ENCODE measurements at regions not wholly inside any gene's neighbourhood (a gene's known extent, or its start where the extent isn't known, plus 50 kb on each side); places are given as distances from the start of the nearest gene placed in this dataset.
"Not testable (repeated sequence)": the region's sequence is repeated elsewhere in the genome, so short reads cannot be mapped to it uniquely, and the experiment has no call there.

- not testable (repeated sequence) for H3K4me3 ChIP-seq, H3K27ac ChIP-seq
Measured at GRCh38 chr9:67331634-67332033, 339.3 kb upstream of the SPATA31A3 start.

- H3K4me3 ChIP-seq: not testable (repeated sequence)
Measured at GRCh38 chr9:67313409-67313808, 321.1 kb upstream of the SPATA31A3 start.

DNA sequence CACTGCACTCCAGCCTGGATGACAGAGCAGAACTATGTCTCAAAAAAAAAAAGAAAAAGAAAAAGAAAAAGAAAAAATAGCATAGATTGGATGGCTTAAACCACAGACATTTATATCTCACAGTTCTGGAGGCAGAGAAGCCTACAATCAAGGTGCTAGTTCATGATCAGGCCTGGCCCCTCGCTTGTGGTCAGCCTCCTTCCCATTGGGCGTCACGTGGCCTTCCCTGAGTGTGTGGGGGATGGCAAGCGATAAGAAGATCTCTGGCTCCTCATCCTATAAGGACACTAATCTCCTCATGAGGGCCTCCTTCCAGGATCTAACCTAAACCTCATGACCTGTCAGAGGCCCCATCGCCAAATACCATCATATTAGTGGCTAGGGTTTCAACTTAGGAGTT, 320.2 kb upstream of the SPATA31A3 start:
- H3K27ac ChIP-seq, H3K4me3 ChIP-seq: not testable (repeated sequence)

More at GRCh38 chr9:67313409-67313808, 321.1 kb upstream of the SPATA31A3 start:
- not testable (repeated sequence) for H3K27ac ChIP-seq

DNA sequence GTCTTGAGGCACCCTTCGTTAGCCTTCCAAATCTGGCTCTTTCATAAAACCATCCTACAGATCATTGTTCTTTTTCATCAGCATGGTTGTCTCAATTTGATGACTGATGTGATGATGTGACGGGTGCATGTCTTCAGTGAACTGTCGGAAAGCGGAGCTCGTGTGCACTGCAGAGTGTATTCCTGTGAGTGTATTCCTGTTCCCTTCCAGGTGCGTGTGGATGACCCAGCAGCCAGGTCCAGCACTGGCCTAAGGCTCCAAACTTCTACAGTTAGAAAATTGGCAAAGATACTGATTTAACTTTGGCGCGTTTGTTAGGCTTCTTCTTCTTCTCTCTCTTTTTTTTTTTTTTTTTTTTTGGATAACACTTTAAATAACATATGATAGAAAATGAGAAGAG, 314.8 kb upstream of the SPATA31A3 start:
- H3K4me3 ChIP-seq, H3K27ac ChIP-seq: not testable (repeated sequence)

- H3K4me3 ChIP-seq, H3K27ac ChIP-seq: not testable (repeated sequence)
Measured at GRCh38 chr9:67288797-67289196, 296.4 kb upstream of the SPATA31A3 start.

DNA sequence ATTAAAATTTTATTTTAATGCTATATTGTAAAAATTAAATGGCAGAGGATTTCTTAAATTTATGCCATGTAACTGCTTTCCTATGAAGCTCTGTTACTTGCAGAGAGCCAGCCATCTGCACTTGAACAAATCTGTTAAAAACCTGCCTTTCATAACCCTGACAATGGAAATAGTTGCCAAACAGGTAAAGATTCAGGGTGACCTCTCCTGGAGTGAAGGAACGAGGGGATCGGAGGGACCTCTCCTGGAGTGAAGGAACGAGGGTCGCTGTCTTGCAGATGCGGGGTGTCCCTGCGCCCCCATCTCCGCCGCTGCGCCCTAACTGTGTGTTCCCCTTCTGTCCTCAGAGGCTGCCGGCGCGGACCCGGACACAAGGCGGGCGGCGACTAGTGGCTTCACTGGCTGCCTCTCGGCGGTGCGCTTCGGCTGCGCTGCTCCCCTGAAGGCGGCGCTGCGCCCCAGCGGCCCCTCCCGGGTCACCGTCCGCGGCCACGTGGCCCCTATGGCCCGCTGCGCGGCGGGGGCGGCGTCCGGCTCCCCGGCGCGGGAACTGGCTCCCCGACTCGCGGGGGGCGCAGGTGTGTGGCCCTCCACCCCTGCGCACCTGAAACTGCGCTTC, 295.9 kb upstream of the SPATA31A3 start:
- H3K27ac ChIP-seq: not testable (repeated sequence)

DNA sequence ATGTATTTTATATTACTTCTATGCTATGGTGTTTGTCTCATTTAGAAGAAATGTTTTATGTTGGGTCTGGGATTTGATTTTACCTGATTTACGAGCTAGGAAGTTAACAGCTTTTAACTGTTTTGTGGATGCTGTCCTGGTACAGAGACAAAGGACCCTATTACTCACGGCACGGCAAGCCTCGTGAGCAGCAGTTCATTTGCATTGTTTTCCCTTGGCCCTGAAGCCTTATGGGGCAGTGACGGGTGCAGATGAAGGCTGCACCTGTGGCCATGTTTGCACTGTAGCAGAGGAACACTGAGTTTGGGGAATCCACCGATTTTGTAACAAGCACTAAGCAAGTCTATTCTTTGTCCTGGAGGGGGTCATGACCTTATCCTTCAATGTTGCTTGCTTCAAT, 291.9 kb upstream of the SPATA31A3 start:
- H3K27ac ChIP-seq, H3K4me3 ChIP-seq: not testable (repeated sequence)

More for the DNA sequence above, 295.9 kb upstream of the SPATA31A3 start:
- H3K4me3 ChIP-seq: not testable (repeated sequence)

DNA sequence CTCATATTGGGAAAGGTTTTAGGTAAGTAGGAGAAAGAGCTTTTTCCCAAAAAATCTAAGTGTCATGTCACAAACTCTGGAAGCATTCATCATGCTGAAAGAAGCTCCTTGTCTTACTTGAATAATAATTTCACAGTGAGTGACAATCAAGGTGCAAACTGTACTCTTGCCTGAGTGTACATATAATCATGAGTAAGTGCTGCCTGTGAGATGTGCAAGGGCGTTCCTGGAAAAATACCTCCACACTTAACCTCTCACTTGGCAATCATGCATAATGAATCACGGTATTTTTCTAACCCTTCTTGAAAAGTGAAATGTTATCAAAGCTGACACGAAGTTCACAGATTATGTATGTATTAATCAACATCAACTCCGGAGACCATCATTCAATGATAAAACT, 289.2 kb upstream of the SPATA31A3 start:
- not testable (repeated sequence) for H3K27ac ChIP-seq, H3K4me3 ChIP-seq

DNA sequence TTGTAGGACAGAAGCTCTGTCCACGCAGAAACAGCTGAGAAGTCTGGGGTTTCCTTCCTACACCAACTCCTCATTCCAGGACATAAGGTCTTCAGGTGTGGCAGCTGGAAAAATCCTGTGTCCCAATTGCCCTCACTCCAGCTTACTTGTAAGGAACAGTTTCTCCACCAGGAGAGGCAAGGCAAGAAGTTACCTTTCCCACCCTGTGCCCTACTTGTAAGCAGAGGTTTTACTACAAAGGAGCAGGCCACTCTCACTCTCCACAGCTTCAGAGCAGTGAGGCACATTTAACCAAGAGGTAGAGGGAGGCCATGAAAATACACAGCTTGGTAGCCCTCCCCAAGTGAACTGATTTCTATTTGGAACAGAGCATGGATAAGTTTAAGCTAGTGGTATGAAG, 277.3 kb upstream of the SPATA31A3 start:
- H3K27ac ChIP-seq, H3K4me3 ChIP-seq: not testable (repeated sequence)

DNA sequence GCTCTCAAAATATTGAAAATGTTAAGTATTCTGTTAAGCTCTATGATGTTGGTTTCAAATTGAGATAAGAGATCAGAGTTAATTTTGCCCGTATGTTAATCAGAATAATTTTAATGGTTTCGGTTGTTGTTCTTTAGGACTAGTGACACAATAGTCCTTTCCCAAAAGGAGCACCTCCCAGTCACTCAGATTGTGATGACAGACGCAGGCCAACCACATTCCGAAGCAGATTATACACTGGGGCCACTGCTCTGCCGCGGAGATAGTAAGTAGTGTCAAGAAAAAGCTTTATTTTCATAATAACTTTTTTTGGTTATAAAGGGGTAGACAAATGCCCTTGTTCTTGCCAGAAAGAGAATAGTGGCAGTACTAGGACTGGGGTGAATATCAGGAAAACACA, 265.5 kb upstream of the SPATA31A3 start:
- H3K27ac ChIP-seq, H3K4me3 ChIP-seq: not testable (repeated sequence)

DNA sequence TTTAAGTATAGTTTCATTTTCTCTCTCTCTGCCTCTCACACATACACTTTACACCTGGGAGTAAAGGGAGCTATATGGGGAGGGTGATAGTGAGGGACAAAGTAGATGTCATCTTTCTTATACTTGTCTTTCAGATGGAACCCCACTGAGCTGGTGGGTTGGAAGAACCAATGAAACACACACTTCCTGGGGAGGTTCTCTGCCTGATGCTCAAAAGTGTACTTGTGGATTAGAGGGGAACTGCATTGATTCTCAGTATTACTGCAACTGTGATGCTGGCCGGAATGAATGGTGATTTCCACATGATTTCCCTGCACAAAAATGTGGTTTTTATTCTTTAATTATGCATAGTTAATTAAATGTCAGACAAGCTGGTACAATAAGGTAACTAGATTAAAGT, 256.6 kb upstream of the SPATA31A3 start:
- H3K27ac ChIP-seq, H3K4me3 ChIP-seq: not testable (repeated sequence)

- not testable (repeated sequence) for H3K4me3 ChIP-seq, H3K27ac ChIP-seq
Measured at GRCh38 chr9:67212073-67212472, 219.7 kb upstream of the SPATA31A3 start.

- not testable (repeated sequence) for H3K27ac ChIP-seq, H3K4me3 ChIP-seq
Measured at GRCh38 chr9:67210842-67211241, 218.5 kb upstream of the SPATA31A3 start.

DNA sequence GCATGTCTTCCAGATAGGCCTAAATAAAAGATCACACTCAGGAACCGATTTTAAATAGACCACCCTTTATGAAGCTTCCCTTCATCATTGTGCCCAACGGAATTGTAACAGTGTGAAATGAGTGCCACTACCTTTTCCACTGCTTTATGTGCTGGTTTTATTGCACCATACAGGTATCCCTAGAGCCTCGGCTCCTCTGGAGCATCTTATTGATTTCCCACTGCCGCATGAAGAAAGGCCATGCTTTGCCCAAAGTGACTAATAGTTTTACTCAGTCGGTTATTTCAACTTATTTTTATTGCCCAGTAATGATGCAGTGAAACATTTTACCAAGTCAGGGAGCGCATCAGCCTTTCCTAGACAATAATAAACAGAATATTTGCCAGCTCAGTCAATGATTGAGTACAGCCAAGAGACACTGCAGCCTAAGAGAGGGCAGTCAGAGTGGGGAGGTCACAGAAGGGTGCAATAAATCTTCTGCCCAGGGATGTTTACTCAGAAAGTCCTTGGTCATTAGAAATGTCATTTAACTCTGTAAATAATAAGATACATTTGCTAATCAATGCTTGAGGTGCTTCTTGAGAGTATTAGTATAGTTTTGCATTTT, 216.6 kb upstream of the SPATA31A3 start:
- H3K27ac ChIP-seq, H3K4me3 ChIP-seq: not testable (repeated sequence)

GRCh38 chr9:67196135-67196534, 203.8 kb upstream of the SPATA31A3 start:
- not testable (repeated sequence) for H3K4me3 ChIP-seq, H3K27ac ChIP-seq

DNA sequence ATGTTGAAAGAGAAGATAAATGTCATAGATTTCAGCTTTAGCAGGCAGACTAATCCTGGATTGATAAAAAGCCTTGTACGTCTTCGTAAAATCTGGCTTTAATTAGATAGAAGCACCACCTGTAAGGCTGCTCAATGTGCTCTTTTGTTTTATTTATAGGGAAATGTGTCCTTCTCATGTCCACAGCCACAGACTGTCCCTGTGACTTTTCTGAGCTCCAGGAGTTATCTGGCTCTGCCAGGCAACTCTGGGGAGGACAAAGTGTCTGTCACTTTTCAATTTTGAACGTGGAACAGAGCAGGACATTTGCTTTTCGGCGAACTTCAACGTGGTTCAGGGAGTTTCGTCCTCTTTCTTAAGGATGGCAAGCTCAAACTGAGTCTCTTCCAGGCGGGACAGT, 203.0 kb upstream of the SPATA31A3 start:
- H3K4me3 ChIP-seq, H3K27ac ChIP-seq: not testable (repeated sequence)

GRCh38 chr9:67179185-67179584, 186.8 kb upstream of the SPATA31A3 start:
- H3K27ac ChIP-seq, H3K4me3 ChIP-seq: not testable (repeated sequence)

DNA sequence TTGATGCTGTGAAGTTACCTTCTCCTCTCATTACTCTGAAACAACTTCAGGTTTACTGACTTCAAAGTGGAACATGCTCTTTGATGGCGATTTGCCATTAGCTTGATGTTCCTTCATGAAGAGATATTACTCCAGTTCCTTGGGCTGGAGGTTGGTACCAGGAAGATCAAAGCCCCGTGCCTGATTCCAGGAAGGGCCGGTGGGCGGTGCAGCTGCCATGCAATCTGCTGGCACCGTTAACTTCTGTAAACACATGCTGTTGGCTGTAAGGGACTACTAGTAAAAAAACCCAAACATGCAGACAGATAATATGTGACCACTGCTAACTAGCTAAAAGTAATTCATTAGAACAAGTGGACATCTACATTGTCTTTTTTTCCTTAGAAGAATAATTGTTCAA, 182.8 kb upstream of the SPATA31A3 start:
- H3K27ac ChIP-seq, H3K4me3 ChIP-seq: not testable (repeated sequence)

GRCh38 chr9:67171721-67172120, 179.4 kb upstream of the SPATA31A3 start:
- not testable (repeated sequence) for H3K4me3 ChIP-seq, H3K27ac ChIP-seq

- not testable (repeated sequence) for H3K4me3 ChIP-seq
Measured at GRCh38 chr9:67168530-67169157, 176.3 kb upstream of the SPATA31A3 start.

DNA sequence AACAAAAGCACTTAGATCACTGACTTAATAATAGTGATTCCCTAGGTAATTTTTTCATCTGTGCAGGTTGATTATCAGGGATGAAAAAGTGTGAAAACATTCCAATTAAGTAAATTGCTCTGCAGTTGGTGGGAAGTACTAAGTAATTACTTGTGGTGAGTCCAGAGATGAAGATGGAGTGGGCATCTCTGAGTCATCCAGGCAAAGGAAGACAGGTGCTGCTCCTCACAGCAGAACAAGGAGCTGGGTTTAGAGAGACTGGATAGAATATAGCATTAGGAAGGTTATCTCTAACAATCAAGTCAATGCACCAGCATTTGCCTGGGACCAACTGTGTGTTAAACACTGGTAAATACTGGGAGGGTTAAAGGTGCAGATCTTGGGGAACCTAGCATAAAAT, 174.0 kb upstream of the SPATA31A3 start:
- not testable (repeated sequence) for H3K4me3 ChIP-seq, H3K27ac ChIP-seq

More at GRCh38 chr9:67168530-67169157, 176.3 kb upstream of the SPATA31A3 start:
- H3K27ac ChIP-seq: not testable (repeated sequence)
